WTC11 (cell line): ENCODE measurements at regions not wholly inside any gene's neighbourhood (a gene's known extent, or its start where the extent isn't known, plus 50 kb on each side); places are given as distances from the start of the nearest gene placed in this dataset.

ENCODE experiments used
- TEAD4 ChIP-seq: sonication (generic); formaldehyde crosslinking; IDR thresholded peaks from 2 replicates; pipeline ENCODE4 v1.8.0; 2022; ENCODE audit warnings: mild to moderate bottlenecking, missing genetic modification reagents
- ZNF138 ChIP-seq: sonication (generic); formaldehyde crosslinking; conservative IDR thresholded peaks from 2 replicates; pipeline ENCODE4 v1.8.1; 2022; ENCODE audit warnings: mild to moderate bottlenecking, moderate library complexity, missing genetic modification reagents
- TF ChIP-seq, protein P1 (sequence below): fragments of 200-600 bp; IDR thresholded peaks from 2 replicates; pipeline ENCODE4 v1.8.0; 2022; ENCODE audit warnings: antibody characterized with exemption
- TF ChIP-seq, protein P2 (sequence below): sonication (generic); formaldehyde crosslinking; IDR thresholded peaks from 2 replicates; pipeline ENCODE4 v1.8.1; 2022; ENCODE audit warnings: low read depth, mild to moderate bottlenecking, moderate library complexity, missing genetic modification reagents, borderline replicate concordance

- TF ChIP-seq ZNF138 (CRISPR knock-in tag) (no peak), TEAD4 (CRISPR knock-in tag) (no peak)
- TF ChIP-seq, protein P1, sequence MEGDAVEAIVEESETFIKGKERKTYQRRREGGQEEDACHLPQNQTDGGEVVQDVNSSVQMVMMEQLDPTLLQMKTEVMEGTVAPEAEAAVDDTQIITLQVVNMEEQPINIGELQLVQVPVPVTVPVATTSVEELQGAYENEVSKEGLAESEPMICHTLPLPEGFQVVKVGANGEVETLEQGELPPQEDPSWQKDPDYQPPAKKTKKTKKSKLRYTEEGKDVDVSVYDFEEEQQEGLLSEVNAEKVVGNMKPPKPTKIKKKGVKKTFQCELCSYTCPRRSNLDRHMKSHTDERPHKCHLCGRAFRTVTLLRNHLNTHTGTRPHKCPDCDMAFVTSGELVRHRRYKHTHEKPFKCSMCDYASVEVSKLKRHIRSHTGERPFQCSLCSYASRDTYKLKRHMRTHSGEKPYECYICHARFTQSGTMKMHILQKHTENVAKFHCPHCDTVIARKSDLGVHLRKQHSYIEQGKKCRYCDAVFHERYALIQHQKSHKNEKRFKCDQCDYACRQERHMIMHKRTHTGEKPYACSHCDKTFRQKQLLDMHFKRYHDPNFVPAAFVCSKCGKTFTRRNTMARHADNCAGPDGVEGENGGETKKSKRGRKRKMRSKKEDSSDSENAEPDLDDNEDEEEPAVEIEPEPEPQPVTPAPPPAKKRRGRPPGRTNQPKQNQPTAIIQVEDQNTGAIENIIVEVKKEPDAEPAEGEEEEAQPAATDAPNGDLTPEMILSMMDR: no peak
- TF ChIP-seq, protein P2, sequence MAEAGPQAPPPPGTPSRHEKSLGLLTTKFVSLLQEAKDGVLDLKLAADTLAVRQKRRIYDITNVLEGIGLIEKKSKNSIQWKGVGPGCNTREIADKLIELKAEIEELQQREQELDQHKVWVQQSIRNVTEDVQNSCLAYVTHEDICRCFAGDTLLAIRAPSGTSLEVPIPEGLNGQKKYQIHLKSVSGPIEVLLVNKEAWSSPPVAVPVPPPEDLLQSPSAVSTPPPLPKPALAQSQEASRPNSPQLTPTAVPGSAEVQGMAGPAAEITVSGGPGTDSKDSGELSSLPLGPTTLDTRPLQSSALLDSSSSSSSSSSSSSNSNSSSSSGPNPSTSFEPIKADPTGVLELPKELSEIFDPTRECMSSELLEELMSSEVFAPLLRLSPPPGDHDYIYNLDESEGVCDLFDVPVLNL (CRISPR knock-in tag): no peak
These were observed 271.3 kb downstream of the ABHD5 start for GRCh38 chr3:43962043-43962442.
